Neural progenitor cell (in vitro differentiated cells): ENCODE measurements at regions not wholly inside any gene's neighbourhood (a gene's known extent, or its start where the extent isn't known, plus 50 kb on each side); places are given as distances from the start of the nearest gene placed in this dataset.

ENCODE experiments used
- CTCF ChIP-seq: fragments of 200-600 bp; sonication (generic); IDR thresholded peaks from 2 replicates; pipeline ENCODE4 v1.5.1; 2017; ENCODE audit warnings: antibody characterized with exemption, mild to moderate bottlenecking
- EZH2phosphoT487 ChIP-seq: fragments of 200-600 bp; sonication (generic); IDR thresholded peaks from 2 replicates; pipeline ENCODE4 v1.6.1; 2017; ENCODE audit warnings: antibody characterized with exemption

GRCh38 chr13:99029576-99029975 is 51.7 kb upstream of the DOCK9 start:
- TF ChIP-seq CTCF (no peak), EZH2phosphoT487 (no peak)
